Stomach (tissue), 4 donors: ENCODE measurements at regions not wholly inside any gene's neighbourhood (a gene's known extent, or its start where the extent isn't known, plus 50 kb on each side); places are given as distances from the start of the nearest gene placed in this dataset.

ENCODE experiments used
- EP300 ChIP-seq: sonication (generic); formaldehyde crosslinking; IDR thresholded peaks from one replicate; pipeline ENCODE4 v1.6.1; 2017; ENCODE audit warnings: antibody characterized with exemption
- POLR2A ChIP-seq, 4 donors: fragments of 450-650 bp; IDR thresholded peaks; one replicate each; pipeline ENCODE4 v1.6.1; 2016; ENCODE audit warnings: antibody characterized with exemption in 4 of 4, control low read depth in 2 of 4, mild to moderate bottlenecking in 1 of 4, moderate library complexity in 1 of 4
- POLR2AphosphoS5 ChIP-seq, 3 donors: sonication (generic); formaldehyde crosslinking; IDR thresholded peaks; one replicate each; pipeline ENCODE4 v1.6.1; 2016; ENCODE audit warnings: antibody characterized with exemption in 3 of 3
- TF ChIP-seq, protein P1 (sequence below), 7 experiments: fragments of 450-650 bp in 4 of 7; fragments of 200-600 bp in 3 of 7; sonication (generic) in 3 of 7; IDR thresholded peaks; one replicate each; pipeline ENCODE4 v1.5.1; 2016 to 2019; ENCODE audit warnings: antibody characterized with exemption in 7 of 7, control low read depth in 2 of 7, mild to moderate bottlenecking in 1 of 7

DNA sequence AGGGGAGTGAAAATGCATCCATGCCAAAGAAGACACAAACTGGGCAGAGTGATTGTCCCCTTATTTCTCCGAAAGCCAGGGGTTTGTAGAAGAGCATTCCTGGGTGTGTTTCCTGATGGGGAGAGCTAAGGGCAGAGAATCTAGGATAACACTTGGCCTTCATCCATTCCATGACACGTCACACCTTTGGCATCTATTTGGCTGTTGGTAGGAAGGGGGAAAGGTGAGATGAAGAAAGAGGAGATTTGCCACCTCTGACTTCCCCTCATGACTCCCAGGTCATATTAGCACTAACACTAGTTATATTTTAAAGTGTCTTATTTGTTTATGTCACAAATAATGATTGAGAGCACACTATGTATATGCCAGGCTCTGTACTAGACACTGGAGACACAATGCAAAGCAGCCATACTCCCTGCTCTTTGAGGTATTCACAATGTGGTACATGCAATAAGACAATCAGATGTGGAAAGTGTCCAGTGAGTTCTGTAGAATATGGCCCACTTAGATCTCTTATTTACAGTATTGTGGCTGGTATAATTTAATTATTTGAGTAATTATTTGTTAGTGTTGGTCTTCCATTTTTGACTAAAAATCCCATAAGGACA lies 54.5 kb upstream of the GADD45A start:
- no peak for TF ChIP-seq POLR2A (IDR thresholded peaks at IDR 0.05)
- TF ChIP-seq, protein P1, sequence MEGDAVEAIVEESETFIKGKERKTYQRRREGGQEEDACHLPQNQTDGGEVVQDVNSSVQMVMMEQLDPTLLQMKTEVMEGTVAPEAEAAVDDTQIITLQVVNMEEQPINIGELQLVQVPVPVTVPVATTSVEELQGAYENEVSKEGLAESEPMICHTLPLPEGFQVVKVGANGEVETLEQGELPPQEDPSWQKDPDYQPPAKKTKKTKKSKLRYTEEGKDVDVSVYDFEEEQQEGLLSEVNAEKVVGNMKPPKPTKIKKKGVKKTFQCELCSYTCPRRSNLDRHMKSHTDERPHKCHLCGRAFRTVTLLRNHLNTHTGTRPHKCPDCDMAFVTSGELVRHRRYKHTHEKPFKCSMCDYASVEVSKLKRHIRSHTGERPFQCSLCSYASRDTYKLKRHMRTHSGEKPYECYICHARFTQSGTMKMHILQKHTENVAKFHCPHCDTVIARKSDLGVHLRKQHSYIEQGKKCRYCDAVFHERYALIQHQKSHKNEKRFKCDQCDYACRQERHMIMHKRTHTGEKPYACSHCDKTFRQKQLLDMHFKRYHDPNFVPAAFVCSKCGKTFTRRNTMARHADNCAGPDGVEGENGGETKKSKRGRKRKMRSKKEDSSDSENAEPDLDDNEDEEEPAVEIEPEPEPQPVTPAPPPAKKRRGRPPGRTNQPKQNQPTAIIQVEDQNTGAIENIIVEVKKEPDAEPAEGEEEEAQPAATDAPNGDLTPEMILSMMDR (IDR thresholded peaks at IDR 0.05) = no peak
- no peak for TF ChIP-seq EP300
- TF ChIP-seq POLR2AphosphoS5 (IDR thresholded peaks at IDR 0.05) = no peak
